ENCODE measurements at regions not wholly inside any gene's neighbourhood (a gene's known extent, or its start where the extent isn't known, plus 50 kb on each side); places are given as distances from the start of the nearest gene placed in this dataset.

GRCh38 chr2:121161272-121161671 lies 123.7 kb downstream of the TFCP2L1 start:
- TF ChIP-seq CTCF (IDR thresholded peaks at IDR 0.05) (no peak), POLR2A (IDR thresholded peaks at IDR 0.05) (no peak)
